ENCODE measurements at regions not wholly inside any gene's neighbourhood (a gene's known extent, or its start where the extent isn't known, plus 50 kb on each side); places are given as distances from the start of the nearest gene placed in this dataset.

GRCh38 chr9:38212016-38212415 lies 143.0 kb upstream of the SHB start:
- peaks cover 11% of the 10 kb centered on the region for H3K27me3 ChIP-seq
- TF ChIP-seq CTCF (IDR thresholded peaks at IDR 0.05; ENCODE audit: low read depth, low read length), result no peak

GRCh38 chr9:38211002-38211401 lies 142.0 kb upstream of the SHB start:
- Histone ChIP-seq H3K4me3 (no peak overlapping the region), H3K27ac (no peak overlapping the region), H3K4me1 (ENCODE audit: low read depth) (peaks cover 6% of the 10 kb centered on the region), H3K9me3 (ENCODE audit: low read depth) (no peaks in the 10 kb centered on the region), H3K36me3 (no peaks in the 10 kb centered on the region), H3K27me3 (peaks cover 6% of the 10 kb centered on the region)
- TF ChIP-seq CTCF (IDR thresholded peaks at IDR 0.05; ENCODE audit: low read depth, low read length), result no peak
- no peak for DNase-seq (ENCODE audit: low read depth in 1 of 2, low spot score in 1 of 2)

More at GRCh38 chr9:38212016-38212415, 143.0 kb upstream of the SHB start:
- no peaks in the 10 kb centered on the region for H3K9me3 ChIP-seq (ENCODE audit: low read depth)
- no peaks in the 10 kb centered on the region for H3K36me3 ChIP-seq
- DNase-seq (ENCODE audit: low read depth in 1 of 2, low spot score in 1 of 2), result no peak
- H3K4me1 ChIP-seq (ENCODE audit: low read depth), result peaks cover 6% of the 10 kb centered on the region
- no peak overlapping the region for H3K27ac ChIP-seq
- no peak overlapping the region for H3K4me3 ChIP-seq

- no peak for TF ChIP-seq CTCF (IDR thresholded peaks at IDR 0.05; ENCODE audit: low read depth, low read length)
- no peaks in the 10 kb centered on the region for H3K36me3 ChIP-seq
- no peaks in the 10 kb centered on the region for H3K9me3 ChIP-seq (ENCODE audit: low read depth)
- H3K27me3 ChIP-seq, result no peaks in the 10 kb centered on the region
- H3K4me1 ChIP-seq (ENCODE audit: low read depth), result no peaks in the 10 kb centered on the region
- H3K27ac ChIP-seq, result no peak overlapping the region
- DNase-seq (ENCODE audit: low read depth in 1 of 2, low spot score in 1 of 2), result no peak
- no peak overlapping the region for H3K4me3 ChIP-seq
Observed at GRCh38 chr9:38208206-38208901, 139.3 kb upstream of the SHB start.

GRCh38 chr9:38207247-38207778 lies 138.3 kb upstream of the SHB start:
- Histone ChIP-seq H3K27ac (no peak overlapping the region), H3K27me3 (no peaks in the 10 kb centered on the region), H3K36me3 (no peaks in the 10 kb centered on the region), H3K4me3 (no peak overlapping the region), H3K9me3 (ENCODE audit: low read depth) (no peaks in the 10 kb centered on the region), H3K4me1 (ENCODE audit: low read depth) (no peaks in the 10 kb centered on the region)
- DNase-seq (ENCODE audit: low read depth in 1 of 2, low spot score in 1 of 2), result no peak
- TF ChIP-seq CTCF (IDR thresholded peaks at IDR 0.05; ENCODE audit: low read depth, low read length), result no peak

- DNase-seq (ENCODE audit: low read depth in 1 of 2, low spot score in 1 of 2), result no peak
- no peak for TF ChIP-seq CTCF (IDR thresholded peaks at IDR 0.05; ENCODE audit: low read depth, low read length)
- H3K4me3 ChIP-seq, result no peak overlapping the region
- H3K27ac ChIP-seq, result no peak overlapping the region
- no peaks in the 10 kb centered on the region for H3K9me3 ChIP-seq (ENCODE audit: low read depth)
- H3K4me1 ChIP-seq (ENCODE audit: low read depth), result no peaks in the 10 kb centered on the region
- H3K36me3 ChIP-seq, result no peaks in the 10 kb centered on the region
- no peaks in the 10 kb centered on the region for H3K27me3 ChIP-seq
Observed at GRCh38 chr9:38205279-38205678, 136.3 kb upstream of the SHB start.
